CD4-positive, alpha-beta T cell treated with Interleukin-1 beta for 1 hour (primary cell): ENCODE measurements at regions not wholly inside any gene's neighbourhood (a gene's known extent, or its start where the extent isn't known, plus 50 kb on each side); places are given as distances from the start of the nearest gene placed in this dataset.
"Not testable (repeated sequence)": the region's sequence is repeated elsewhere in the genome, so short reads cannot be mapped to it uniquely, and the experiment has no call there.

Experiments used
- DNase-seq, 2 donors: peaks; one replicate each; pipeline ENCODE4 v3.0.0-alpha.2; 2020 to 2022

- DNase-seq = no peak
Observed at GRCh38 chr1:224061436-224061835, 52.5 kb upstream of the FBXO28 start.

GRCh38 chr1:224059897-224060427 is 53.9 kb upstream of the FBXO28 start:
- no peak for DNase-seq

- DNase-seq = no peak
Observed at GRCh38 chr1:224058303-224058702, 55.6 kb upstream of the FBXO28 start.

- DNase-seq = no peak
Observed at GRCh38 chr1:224057461-224058199, 56.3 kb upstream of the FBXO28 start.

- DNase-seq = no peak
Observed at GRCh38 chr1:224054611-224055010, 59.3 kb upstream of the FBXO28 start.

- DNase-seq = no peak
Observed at GRCh38 chr1:224054012-224054411, 59.9 kb upstream of the FBXO28 start.

GRCh38 chr1:224053456-224053855 is 60.5 kb upstream of the FBXO28 start:
- DNase-seq = no peak

- no peak for DNase-seq
Observed at GRCh38 chr1:224052772-224053171, 61.1 kb upstream of the FBXO28 start.

GRCh38 chr1:224051782-224052181 is 62.1 kb upstream of the FBXO28 start:
- not testable (repeated sequence) for DNase-seq

GRCh38 chr1:224051086-224051406 is 62.9 kb upstream of the FBXO28 start:
- DNase-seq = no peak

GRCh38 chr1:224047538-224047937 is 66.4 kb upstream of the FBXO28 start:
- no peak for DNase-seq

GRCh38 chr1:224045556-224045955 is 68.4 kb upstream of the FBXO28 start:
- DNase-seq = no peak

GRCh38 chr1:224044420-224044819 is 69.5 kb upstream of the FBXO28 start:
- DNase-seq = no peak

- DNase-seq = no peak
Observed at GRCh38 chr1:224042557-224043118, 71.3 kb upstream of the FBXO28 start.

- DNase-seq = no peak
Observed at GRCh38 chr1:224041032-224041431, 72.9 kb upstream of the FBXO28 start.

GRCh38 chr1:224040423-224040822 is 73.5 kb upstream of the FBXO28 start:
- DNase-seq = not testable (repeated sequence)

GRCh38 chr1:224040006-224040405 is 73.9 kb upstream of the FBXO28 start:
- not testable (repeated sequence) for DNase-seq

GRCh38 chr1:224038832-224039231 is 75.1 kb upstream of the FBXO28 start:
- not testable (repeated sequence) for DNase-seq

GRCh38 chr1:224037362-224037761 is 76.5 kb upstream of the FBXO28 start:
- DNase-seq = not testable (repeated sequence)

- not testable (repeated sequence) for DNase-seq
Observed at GRCh38 chr1:224032608-224033276, 81.2 kb upstream of the FBXO28 start.

GRCh38 chr1:224031986-224032385 is 81.9 kb upstream of the FBXO28 start:
- DNase-seq = not testable (repeated sequence)

- not testable (repeated sequence) for DNase-seq
Observed at GRCh38 chr1:224030257-224030656, 83.7 kb upstream of the FBXO28 start.

GRCh38 chr1:224029286-224030025 is 84.5 kb upstream of the FBXO28 start:
- not testable (repeated sequence) for DNase-seq
